ENCODE measurements at regions not wholly inside any gene's neighbourhood (a gene's known extent, or its start where the extent isn't known, plus 50 kb on each side); places are given as distances from the start of the nearest gene placed in this dataset.

DNA sequence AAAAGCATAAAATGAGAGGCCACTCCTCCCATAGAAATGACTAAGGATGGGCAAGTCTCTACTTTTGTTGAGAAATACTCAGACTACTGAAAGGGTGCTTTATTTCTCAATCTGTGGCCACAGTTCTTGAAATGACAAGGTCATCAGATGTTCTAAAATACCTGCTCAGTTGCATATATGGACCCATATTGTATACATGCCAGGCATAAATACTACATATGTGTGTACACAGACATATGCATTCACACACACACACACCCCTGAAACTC is 691.5 kb upstream of the SORCS1 start:
- TF ChIP-seq, protein P1, sequence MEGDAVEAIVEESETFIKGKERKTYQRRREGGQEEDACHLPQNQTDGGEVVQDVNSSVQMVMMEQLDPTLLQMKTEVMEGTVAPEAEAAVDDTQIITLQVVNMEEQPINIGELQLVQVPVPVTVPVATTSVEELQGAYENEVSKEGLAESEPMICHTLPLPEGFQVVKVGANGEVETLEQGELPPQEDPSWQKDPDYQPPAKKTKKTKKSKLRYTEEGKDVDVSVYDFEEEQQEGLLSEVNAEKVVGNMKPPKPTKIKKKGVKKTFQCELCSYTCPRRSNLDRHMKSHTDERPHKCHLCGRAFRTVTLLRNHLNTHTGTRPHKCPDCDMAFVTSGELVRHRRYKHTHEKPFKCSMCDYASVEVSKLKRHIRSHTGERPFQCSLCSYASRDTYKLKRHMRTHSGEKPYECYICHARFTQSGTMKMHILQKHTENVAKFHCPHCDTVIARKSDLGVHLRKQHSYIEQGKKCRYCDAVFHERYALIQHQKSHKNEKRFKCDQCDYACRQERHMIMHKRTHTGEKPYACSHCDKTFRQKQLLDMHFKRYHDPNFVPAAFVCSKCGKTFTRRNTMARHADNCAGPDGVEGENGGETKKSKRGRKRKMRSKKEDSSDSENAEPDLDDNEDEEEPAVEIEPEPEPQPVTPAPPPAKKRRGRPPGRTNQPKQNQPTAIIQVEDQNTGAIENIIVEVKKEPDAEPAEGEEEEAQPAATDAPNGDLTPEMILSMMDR (IDR thresholded peaks at IDR 0.05; ENCODE audit: low read length): no peak
- no peak for TF ChIP-seq EZH2 (IDR thresholded peaks at IDR 0.05; ENCODE audit: borderline replicate concordance, low read length)

All from OCI-LY1 (cell line).